ENCODE measurements at regions not wholly inside any gene's neighbourhood (a gene's known extent, or its start where the extent isn't known, plus 50 kb on each side); places are given as distances from the start of the nearest gene placed in this dataset.

DNA sequence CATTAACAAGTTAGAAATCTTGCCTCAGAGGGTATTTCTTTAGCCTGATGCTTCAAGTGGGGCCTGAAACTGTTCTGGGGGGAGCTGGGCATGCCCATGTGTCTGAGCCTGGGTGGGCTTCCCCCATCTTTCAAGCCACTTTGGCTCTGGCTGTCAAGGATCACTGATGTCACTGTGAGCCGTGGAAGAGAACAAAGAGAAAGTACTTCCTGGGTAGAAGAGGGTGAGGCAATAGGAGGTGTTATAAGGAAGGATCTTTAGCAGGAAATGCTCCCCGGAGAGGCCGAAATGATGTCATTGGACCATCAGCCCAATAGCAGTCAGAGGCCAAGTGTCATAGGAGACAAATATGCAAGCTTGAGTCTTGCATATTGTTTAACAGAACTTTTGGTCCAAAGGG, 228.4 kb upstream of the MEX3C start:
- ChIA-PET POLR2A (no interaction called here), CTCF (no interaction called here)
- ATAC-seq (no peak), DNase-seq (ENCODE audit: low spot score) (no peak)
- Mint-ChIP-seq H3K27ac (no peak overlapping the region), H3K4me3 (no peak overlapping the region), H3K4me1 (peaks cover 40% of the 10 kb centered on the region), H3K27me3 (ENCODE audit: low read depth) (peaks cover 9% of the 10 kb centered on the region), H3K36me3 (peaks cover 4% of the 10 kb centered on the region; the same call in 1 of the 2 replicates), H3K9me3 (peaks cover 24% of the 10 kb centered on the region)
- no peak for TF ChIP-seq FOXJ3 (CRISPR knock-in tag; IDR thresholded peaks at IDR 0.05; ENCODE audit: borderline replicate concordance)
- TF ChIP-seq OVOL2 (CRISPR knock-in tag; IDR thresholded peaks at IDR 0.05; ENCODE audit: borderline replicate concordance), result no peak
- TF ChIP-seq, protein P1, sequence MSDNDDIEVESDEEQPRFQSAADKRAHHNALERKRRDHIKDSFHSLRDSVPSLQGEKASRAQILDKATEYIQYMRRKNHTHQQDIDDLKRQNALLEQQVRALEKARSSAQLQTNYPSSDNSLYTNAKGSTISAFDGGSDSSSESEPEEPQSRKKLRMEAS (CRISPR knock-in tag; IDR thresholded peaks at IDR 0.05), result no peak
- no peak for TF ChIP-seq CREB1 (CRISPR knock-in tag; IDR thresholded peaks at IDR 0.05)
- no peak for TF ChIP-seq HMGXB4 (CRISPR knock-in tag; IDR thresholded peaks at IDR 0.05)
- no peak for TF ChIP-seq E2F4 (CRISPR knock-in tag; IDR thresholded peaks at IDR 0.05; ENCODE audit: borderline replicate concordance, low read depth)
- no peak for TF ChIP-seq SP1 (CRISPR knock-in tag; conservative IDR thresholded peaks at IDR 0.05)
- TF ChIP-seq ZNF232 (CRISPR knock-in tag; IDR thresholded peaks at IDR 0.05), result no peak
- TF ChIP-seq ERG (CRISPR knock-in tag; IDR thresholded peaks at IDR 0.05), result no peak

GRCh38 chr18:51426996-51427395, 229.5 kb upstream of the MEX3C start:
- POLR2A ChIA-PET, result no interaction called here
- Mint-ChIP-seq H3K27me3 (ENCODE audit: low read depth) (peaks cover 9% of the 10 kb centered on the region), H3K4me3 (no peak overlapping the region), H3K4me1 (peaks cover 29% of the 10 kb centered on the region), H3K36me3 (peaks cover 4% of the 10 kb centered on the region; the same call in 1 of the 2 replicates), H3K9me3 (peaks cover 24% of the 10 kb centered on the region), H3K27ac (no peak overlapping the region)
- ATAC-seq (no peak), DNase-seq (ENCODE audit: low spot score) (no peak)
- TF ChIP-seq ZSCAN18 (CRISPR knock-in tag; IDR thresholded peaks at IDR 0.05) (no peak), HMGXB4 (CRISPR knock-in tag; IDR thresholded peaks at IDR 0.05) (no peak)
- CTCF ChIA-PET, result no interaction called here

DNA sequence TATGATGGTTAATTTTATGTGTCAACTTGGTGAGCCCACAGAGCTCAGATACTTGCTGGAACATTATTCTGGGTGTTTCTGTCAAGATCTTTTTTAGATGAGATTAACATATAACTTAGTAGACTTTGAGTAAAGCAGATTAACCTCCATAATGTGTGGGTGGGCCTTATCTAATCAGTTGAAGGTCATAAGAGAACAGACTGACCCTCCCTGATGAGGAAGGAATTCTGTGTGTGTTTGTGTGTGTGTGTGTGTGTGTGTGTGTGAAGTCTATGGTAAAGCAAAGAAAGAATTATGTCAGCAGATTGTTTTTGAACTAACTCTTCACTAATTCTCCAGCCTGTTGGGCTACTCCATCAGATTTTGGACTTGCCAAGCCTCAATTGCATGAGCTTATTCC, 232.2 kb upstream of the MEX3C start:
- peaks cover 20% of the 10 kb centered on the region for H3K4me1 Mint-ChIP-seq
- POLR2A ChIA-PET, result no interaction called here
- ATAC-seq (no peak), DNase-seq (ENCODE audit: low spot score) (no peak)
- CTCF ChIA-PET, result no interaction called here
- H3K9me3 Mint-ChIP-seq, result peaks cover 24% of the 10 kb centered on the region
- H3K4me3 Mint-ChIP-seq, result no peak overlapping the region
- peaks cover 9% of the 10 kb centered on the region for H3K27me3 Mint-ChIP-seq (ENCODE audit: low read depth)
- H3K27ac Mint-ChIP-seq, result no peak overlapping the region
- H3K36me3 Mint-ChIP-seq, result peaks cover 4% of the 10 kb centered on the region; the same call in 1 of the 2 replicates
- TF ChIP-seq ZNF121 (CRISPR knock-in tag; IDR thresholded peaks at IDR 0.05), result no peak
- TF ChIP-seq, protein P2, sequence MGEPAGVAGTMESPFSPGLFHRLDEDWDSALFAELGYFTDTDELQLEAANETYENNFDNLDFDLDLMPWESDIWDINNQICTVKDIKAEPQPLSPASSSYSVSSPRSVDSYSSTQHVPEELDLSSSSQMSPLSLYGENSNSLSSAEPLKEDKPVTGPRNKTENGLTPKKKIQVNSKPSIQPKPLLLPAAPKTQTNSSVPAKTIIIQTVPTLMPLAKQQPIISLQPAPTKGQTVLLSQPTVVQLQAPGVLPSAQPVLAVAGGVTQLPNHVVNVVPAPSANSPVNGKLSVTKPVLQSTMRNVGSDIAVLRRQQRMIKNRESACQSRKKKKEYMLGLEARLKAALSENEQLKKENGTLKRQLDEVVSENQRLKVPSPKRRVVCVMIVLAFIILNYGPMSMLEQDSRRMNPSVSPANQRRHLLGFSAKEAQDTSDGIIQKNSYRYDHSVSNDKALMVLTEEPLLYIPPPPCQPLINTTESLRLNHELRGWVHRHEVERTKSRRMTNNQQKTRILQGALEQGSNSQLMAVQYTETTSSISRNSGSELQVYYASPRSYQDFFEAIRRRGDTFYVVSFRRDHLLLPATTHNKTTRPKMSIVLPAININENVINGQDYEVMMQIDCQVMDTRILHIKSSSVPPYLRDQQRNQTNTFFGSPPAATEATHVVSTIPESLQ (CRISPR knock-in tag; IDR thresholded peaks at IDR 0.05), result no peak
- TF ChIP-seq CREB1 (CRISPR knock-in tag; IDR thresholded peaks at IDR 0.05), result no peak
- TF ChIP-seq CTCF (IDR thresholded peaks at IDR 0.05), result no peak
- no peak for TF ChIP-seq ZNF281 (CRISPR knock-in tag; IDR thresholded peaks at IDR 0.05)
- no peak for TF ChIP-seq KAT7 (CRISPR knock-in tag; IDR thresholded peaks at IDR 0.05; ENCODE audit: borderline replicate concordance)
